OCI-M1 (cell line): ENCODE measurements at regions not wholly inside any gene's neighbourhood (a gene's known extent, or its start where the extent isn't known, plus 50 kb on each side); places are given as distances from the start of the nearest gene placed in this dataset.
"Not testable (repeated sequence)": the region's sequence is repeated elsewhere in the genome, so short reads cannot be mapped to it uniquely, and the experiment has no call there.

ENCODE experiments used
- DNase-seq: peaks from one replicate; lab custom pipeline; 2025; lab: John Stamatoyannopoulos, UW

DNA sequence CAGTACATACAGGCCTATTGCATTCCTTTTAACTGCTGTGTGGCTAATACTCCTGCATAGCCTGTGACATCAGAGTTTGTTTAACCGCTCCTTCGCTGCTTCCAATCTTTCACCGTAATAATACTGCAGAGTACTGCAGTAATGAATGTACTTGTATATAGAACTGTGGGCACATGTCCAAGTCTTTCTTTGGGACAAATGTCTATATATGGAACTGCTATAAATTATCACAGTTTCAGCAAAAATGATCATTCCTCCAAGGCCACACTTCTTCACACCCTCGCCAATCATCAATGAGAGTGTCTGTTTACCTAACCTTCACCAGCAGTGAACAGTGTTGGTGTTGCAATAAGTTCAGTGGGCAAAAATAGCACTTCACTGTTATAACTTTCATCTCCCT lies 230.4 kb downstream of the SP3 start:
- DNase-seq: no peak

- DNase-seq: not testable (repeated sequence)
Observed at GRCh38 chr2:173737954-173738575, 227.1 kb downstream of the SP3 start.

GRCh38 chr2:173739006-173739405 lies 226.2 kb downstream of the SP3 start:
- no peak for DNase-seq

DNA sequence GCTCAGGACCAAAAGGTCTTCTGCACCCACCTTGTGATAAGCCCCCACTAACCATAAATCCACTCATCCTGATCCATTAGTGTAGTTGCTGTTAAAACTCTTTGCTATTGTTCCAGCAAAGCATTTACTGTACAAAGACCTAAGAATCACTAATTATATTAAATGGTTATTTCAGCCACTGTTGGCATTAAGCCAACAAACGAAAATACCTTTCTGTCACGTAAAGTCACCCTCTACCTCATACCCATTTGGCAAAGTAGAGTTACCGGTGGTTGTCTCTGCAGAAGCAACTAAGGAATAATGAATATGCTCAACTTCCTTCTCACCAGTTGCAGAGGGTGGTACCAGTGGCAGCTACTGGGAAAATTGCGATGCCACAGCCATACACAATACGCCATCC lies 224.5 kb downstream of the SP3 start:
- no peak for DNase-seq

DNA sequence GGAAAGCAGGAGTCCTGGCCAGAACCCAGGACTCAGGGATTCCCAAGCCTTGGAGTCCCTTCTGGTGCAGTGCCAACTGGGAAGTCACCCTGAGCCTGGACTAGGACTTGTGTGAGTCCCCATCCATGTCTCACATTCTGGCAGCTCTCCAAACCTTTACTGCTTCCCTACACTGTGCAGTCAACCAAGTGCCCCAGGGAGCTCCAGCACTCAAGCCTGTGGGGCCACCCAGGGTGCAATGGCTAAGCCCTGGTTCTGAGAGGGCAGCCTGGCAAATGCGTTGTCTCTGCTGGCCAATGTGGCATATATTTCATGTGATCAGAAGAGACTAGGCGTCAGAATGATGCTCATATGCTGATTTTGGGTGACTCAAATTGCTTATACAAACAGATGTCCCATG lies 223.4 kb downstream of the SP3 start:
- no peak for DNase-seq

DNA sequence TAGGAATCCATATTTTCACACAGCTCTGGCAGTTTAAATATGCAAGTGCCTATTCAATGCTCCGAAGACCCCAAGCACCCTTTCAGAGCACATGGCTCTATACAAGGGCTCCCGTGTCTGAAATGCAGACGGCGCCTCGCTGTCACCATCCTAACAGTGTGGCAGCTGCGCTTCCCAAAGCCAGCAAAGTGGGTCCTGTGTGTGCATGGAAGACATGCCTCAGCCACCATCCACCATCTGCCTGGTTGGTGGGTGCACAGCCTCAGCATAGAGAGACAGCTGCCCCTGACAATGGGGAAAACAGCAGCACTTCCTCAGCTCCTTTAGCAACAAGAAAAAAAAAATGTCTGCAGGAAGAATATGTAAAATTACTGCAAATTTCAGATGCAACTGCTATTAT lies 218.1 kb downstream of the SP3 start:
- no peak for DNase-seq

DNA sequence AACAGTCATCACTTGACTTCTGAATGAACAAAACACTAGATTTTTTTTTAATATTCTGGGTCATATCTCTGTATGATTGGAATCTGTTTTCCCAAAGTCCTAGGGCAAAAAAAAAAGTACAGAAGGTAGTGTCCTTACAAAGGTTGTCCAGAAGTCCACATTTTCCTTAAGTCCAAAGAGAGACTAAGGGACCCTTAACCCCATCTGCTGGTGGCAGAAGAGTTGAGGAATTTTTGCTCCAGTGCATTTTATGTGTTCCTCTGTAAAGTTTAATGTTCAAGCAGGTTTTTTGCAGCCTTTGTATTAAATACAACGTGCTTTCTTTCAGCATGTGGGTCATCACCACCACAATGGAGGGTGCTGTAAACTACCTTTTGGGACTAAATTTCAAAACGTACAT lies 215.9 kb downstream of the SP3 start:
- peak; percentile 7 for DNase-seq

DNA sequence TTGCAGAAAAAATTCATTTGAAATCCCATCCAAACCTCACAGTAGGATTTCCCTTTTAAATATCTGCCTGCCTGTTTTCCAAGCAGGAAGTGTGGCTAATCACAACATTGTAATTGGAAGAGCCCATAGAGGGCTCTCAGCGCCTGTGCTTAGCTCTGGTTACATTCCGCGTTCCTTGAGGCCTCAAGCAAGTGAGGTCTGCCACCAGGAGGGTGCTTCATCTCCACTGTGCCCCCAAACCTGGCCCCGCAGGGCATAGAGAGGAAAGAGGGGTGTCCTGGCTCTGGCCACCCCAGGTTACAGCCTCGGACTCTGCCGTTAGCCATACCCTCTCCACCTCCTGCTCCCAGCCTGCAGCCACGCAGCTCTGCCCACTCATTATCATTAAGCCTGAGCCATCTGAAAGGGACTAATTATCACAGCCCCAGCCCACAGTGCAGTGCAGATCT lies 214.8 kb downstream of the SP3 start:
- DNase-seq: no peak

- no peak for DNase-seq
Observed at GRCh38 chr2:173750831-173751230, 214.3 kb downstream of the SP3 start.

- DNase-seq: no peak
Observed at GRCh38 chr2:173751245-173751975, 213.8 kb downstream of the SP3 start.

- DNase-seq: no peak
Observed at GRCh38 chr2:173752152-173752551, 213.0 kb downstream of the SP3 start.

GRCh38 chr2:173753441-173753840 lies 211.7 kb downstream of the SP3 start:
- DNase-seq: no peak

GRCh38 chr2:173754165-173754564 lies 211.0 kb downstream of the SP3 start:
- no peak for DNase-seq

GRCh38 chr2:173754837-173755236 lies 210.3 kb downstream of the SP3 start:
- no peak for DNase-seq

DNA sequence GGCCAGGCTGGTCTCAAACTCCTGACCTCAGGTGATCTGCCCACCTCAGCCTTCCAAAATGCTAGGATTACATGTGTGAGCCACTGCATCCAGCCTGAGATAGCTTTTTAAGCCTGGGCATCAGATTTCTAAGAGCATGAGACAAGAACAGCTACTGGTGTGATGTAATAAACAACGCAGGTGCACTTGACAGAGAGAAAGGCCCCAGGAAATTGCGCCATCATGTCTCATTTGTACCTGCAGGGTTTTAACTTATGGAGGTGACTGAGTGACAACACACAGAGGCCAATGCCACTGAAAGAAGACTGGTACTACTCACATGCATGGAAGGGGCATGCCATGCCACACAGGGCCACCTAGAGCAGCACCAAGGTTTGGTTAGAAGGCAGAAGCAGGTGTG lies 209.4 kb downstream of the SP3 start:
- no peak for DNase-seq

GRCh38 chr2:173759959-173760358 lies 205.2 kb downstream of the SP3 start:
- DNase-seq: no peak

GRCh38 chr2:173760553-173760952 lies 204.6 kb downstream of the SP3 start:
- DNase-seq: no peak

DNA sequence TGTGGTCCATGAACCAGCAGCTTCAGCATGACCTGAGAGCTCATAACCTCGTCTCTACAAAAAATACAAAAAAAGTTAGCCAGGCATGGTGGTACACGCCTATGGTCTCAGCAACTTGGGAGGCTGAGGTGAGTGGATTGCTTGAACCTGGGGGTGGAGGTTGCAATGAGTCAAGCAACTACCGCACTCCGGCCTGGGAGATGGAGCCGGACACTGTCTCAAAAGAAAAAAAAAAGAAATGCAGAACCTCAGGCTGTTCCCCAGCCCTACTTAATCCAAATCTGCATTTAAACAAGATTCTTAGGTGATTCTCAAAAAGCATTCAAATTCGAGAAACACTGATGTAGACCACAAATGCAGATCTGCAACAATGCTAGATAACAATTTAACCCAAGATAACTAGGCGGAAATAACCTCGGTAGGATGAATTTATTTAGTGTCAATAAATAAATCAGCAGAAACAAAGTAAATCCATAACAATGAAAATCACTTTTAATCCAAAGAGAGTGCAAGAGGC lies 203.5 kb downstream of the SP3 start:
- DNase-seq: no peak

- peak; percentile 33 for DNase-seq
Observed at GRCh38 chr2:173762221-173762620, 203.0 kb downstream of the SP3 start.

- DNase-seq: no peak
Observed at GRCh38 chr2:173762864-173763263, 202.3 kb downstream of the SP3 start.

DNA sequence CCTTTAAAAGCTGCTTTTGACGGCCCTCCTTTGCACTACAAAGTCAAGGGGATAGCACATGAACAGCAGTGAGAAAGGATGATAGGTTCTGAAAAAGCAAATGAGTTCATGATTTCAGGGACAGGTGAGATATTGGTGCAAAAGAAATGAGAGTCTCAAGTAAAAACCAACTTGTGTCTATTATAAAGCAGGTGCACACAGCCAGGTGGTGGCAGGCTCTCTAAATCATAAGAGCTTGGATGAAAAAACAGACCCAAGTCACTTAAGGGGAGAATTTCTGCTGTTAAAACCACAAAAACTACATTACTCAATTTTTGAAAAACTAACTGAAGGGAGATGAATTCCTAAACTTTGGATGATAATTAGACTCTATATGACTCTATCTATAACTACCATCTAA lies 201.5 kb downstream of the SP3 start:
- no peak for DNase-seq

GRCh38 chr2:173764094-173764493 lies 201.1 kb downstream of the SP3 start:
- DNase-seq: no peak

GRCh38 chr2:173766537-173767289 lies 198.5 kb downstream of the SP3 start:
- peak; percentile 17 for DNase-seq
